ENCODE measurements at regions not wholly inside any gene's neighbourhood (a gene's known extent, or its start where the extent isn't known, plus 50 kb on each side); places are given as distances from the start of the nearest gene placed in this dataset.

GRCh38 chr4:189771696-189772361 is 168.8 kb upstream of the FRG1 start:
- TF ChIP-seq POLR2A (IDR thresholded peaks at IDR 0.05) (no peak), CTCF (IDR thresholded peaks at IDR 0.05) (no peak), POLR2AphosphoS5 (IDR thresholded peaks at IDR 0.05) (no peak)
